ENCODE measurements at regions not wholly inside any gene's neighbourhood (a gene's known extent, or its start where the extent isn't known, plus 50 kb on each side); places are given as distances from the start of the nearest gene placed in this dataset.
"Not testable (repeated sequence)": the region's sequence is repeated elsewhere in the genome, so short reads cannot be mapped to it uniquely, and the experiment has no call there.

DNA sequence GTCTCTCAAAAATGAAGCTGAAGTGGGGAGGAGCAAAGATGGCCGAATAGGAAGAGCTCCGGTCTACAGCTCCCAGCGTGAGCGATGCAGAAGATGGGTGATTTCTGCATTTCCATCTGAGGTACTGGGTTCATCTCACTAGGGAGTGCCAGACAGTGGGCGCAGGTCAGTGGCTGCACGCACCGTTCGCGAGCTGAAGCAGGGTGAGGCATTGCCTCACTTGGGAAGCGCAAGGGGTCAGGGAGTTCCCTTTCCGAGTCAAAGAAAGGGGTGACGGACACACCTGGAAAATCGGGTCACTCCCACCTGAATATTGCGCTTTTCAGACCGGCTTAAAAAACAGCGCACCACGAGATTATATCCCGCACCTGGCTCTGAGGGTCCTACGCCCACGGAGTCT is 132.8 kb downstream of the RSL24D1 start:
- H3K27ac Mint-ChIP-seq, H3K4me3 Mint-ChIP-seq, H3K36me3 Mint-ChIP-seq, H3K4me1 Mint-ChIP-seq, ATAC-seq: not testable (repeated sequence)
- Mint-ChIP-seq H3K9me3 (peaks cover 11% of the 10 kb centered on the region), H3K27me3 (peaks cover 10% of the 10 kb centered on the region)

- no peak for ATAC-seq
- Mint-ChIP-seq H3K27me3 (peaks cover 29% of the 10 kb centered on the region), H3K36me3 (peaks cover 7% of the 10 kb centered on the region), H3K4me3 (no peak overlapping the region), H3K4me1 (no peaks in the 10 kb centered on the region), H3K9me3 (peaks cover 14% of the 10 kb centered on the region), H3K27ac (no peak overlapping the region)
Measured at GRCh38 chr15:55060836-55061235, 135.9 kb downstream of the RSL24D1 start.

DNA sequence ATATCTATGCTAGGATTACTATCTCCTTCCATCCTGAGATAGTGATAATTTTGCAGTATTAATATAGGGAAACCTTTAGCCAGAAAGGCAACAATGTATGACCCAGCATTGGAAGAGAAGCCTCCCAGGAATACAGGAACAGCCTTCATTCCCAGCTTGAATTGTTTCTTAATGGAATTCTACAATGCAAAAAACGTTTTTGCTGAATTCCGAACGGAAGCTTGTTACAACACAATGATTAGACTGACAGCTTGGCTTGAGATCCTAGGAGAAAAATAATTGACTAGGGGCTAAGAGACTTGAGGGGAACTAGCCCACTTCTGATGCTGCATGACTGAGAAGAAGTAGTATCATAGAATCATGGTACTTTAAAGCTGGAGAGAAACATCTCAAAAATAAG is 140.2 kb downstream of the RSL24D1 start:
- peaks cover 19% of the 10 kb centered on the region for H3K27me3 Mint-ChIP-seq
- H3K4me3 Mint-ChIP-seq = no peak overlapping the region
- H3K36me3 Mint-ChIP-seq = no peaks in the 10 kb centered on the region
- no peak overlapping the region for H3K27ac Mint-ChIP-seq
- ATAC-seq = no peak
- H3K9me3 Mint-ChIP-seq = peaks cover 2% of the 10 kb centered on the region
- H3K4me1 Mint-ChIP-seq = no peaks in the 10 kb centered on the region

DNA sequence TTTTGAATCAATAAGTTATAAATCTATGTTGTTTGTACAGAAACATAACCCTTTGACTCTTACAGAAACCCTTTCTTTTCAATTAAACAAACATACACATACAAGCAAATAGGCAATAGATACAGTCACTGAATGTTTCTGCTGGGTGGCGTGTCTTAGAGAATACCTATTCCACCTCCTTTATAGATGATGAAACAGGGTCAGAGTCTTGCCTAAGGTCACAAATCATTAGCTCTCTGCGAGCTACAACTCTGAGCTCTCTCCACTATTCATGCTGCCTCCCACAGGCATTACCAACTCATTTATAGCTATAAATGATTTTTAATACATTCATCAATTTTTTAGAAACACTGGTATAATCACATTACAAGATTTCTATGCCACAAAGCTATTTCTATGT is 152.6 kb downstream of the RSL24D1 start:
- H3K4me3 Mint-ChIP-seq = no peak overlapping the region
- H3K36me3 Mint-ChIP-seq = no peaks in the 10 kb centered on the region
- H3K27ac Mint-ChIP-seq = no peak overlapping the region
- no peaks in the 10 kb centered on the region for H3K9me3 Mint-ChIP-seq
- no peak for ATAC-seq
- H3K27me3 Mint-ChIP-seq = peaks cover 28% of the 10 kb centered on the region
- H3K4me1 Mint-ChIP-seq = no peaks in the 10 kb centered on the region

GRCh38 chr15:55037071-55037470 is 159.7 kb downstream of the RSL24D1 start:
- Mint-ChIP-seq H3K36me3 (no peaks in the 10 kb centered on the region), H3K9me3 (no peaks in the 10 kb centered on the region), H3K27ac (no peak overlapping the region), H3K4me3 (no peak overlapping the region), H3K27me3 (peaks cover 6% of the 10 kb centered on the region), H3K4me1 (no peaks in the 10 kb centered on the region)
- no peak for ATAC-seq

GRCh38 chr15:55035749-55036148 is 161.0 kb downstream of the RSL24D1 start:
- Mint-ChIP-seq H3K4me1 (no peaks in the 10 kb centered on the region), H3K36me3 (no peaks in the 10 kb centered on the region), H3K9me3 (no peaks in the 10 kb centered on the region), H3K27ac (no peak overlapping the region), H3K27me3 (no peaks in the 10 kb centered on the region), H3K4me3 (no peak overlapping the region)
- ATAC-seq = no peak

- Mint-ChIP-seq H3K4me1 (no peaks in the 10 kb centered on the region), H3K9me3 (no peaks in the 10 kb centered on the region), H3K36me3 (no peaks in the 10 kb centered on the region), H3K27ac (no peak overlapping the region), H3K4me3 (no peak overlapping the region), H3K27me3 (peaks cover 4% of the 10 kb centered on the region)
- no peak for ATAC-seq
Measured at GRCh38 chr15:55033574-55033973, 163.2 kb downstream of the RSL24D1 start.

DNA sequence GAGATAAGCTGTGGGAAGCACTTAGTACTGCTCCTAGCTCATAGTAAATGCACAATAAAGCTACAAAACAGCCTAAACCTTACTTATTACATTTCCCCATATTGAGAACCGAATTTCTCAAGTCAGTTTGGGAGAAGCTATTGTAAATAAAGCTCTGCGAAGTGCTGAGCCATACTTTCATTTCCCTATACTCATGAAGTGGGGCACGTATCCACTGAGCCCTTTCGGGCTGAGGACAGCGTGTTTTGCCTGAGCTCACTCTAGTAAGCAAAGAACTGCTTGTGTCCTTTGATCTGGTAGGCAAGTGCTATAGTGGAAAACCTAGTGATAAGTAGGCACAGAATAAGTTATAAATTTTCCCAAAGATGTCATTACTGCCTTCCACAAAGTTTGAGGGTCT is 165.0 kb downstream of the RSL24D1 start:
- Mint-ChIP-seq H3K27ac (no peak overlapping the region), H3K4me3 (no peak overlapping the region), H3K4me1 (no peaks in the 10 kb centered on the region), H3K27me3 (peaks cover 8% of the 10 kb centered on the region), H3K9me3 (no peaks in the 10 kb centered on the region), H3K36me3 (no peaks in the 10 kb centered on the region)
- no peak for ATAC-seq

DNA sequence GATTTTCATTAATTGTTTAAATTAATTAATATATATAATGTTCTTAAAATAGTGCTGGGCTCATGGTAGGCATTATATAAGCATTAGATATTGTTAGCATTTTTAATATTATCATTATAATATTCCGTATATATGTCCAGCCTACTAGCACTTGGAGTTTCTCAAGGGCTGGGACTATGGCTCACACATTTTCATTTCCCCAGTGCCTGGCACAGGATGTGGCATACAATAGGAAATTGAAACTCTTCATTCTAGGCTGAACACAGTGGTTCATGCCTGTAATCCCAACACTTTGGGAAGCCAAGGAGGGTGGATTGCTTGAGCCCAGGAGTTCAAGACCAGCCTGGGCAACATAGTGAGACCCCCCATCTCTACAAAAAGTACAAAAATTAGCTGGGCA is 170.4 kb downstream of the RSL24D1 start:
- no peak overlapping the region for H3K27ac Mint-ChIP-seq
- no peak overlapping the region for H3K4me3 Mint-ChIP-seq
- no peaks in the 10 kb centered on the region for H3K36me3 Mint-ChIP-seq
- ATAC-seq = no peak
- peaks cover 8% of the 10 kb centered on the region for H3K27me3 Mint-ChIP-seq
- H3K4me1 Mint-ChIP-seq = no peaks in the 10 kb centered on the region
- H3K9me3 Mint-ChIP-seq = no peaks in the 10 kb centered on the region

DNA sequence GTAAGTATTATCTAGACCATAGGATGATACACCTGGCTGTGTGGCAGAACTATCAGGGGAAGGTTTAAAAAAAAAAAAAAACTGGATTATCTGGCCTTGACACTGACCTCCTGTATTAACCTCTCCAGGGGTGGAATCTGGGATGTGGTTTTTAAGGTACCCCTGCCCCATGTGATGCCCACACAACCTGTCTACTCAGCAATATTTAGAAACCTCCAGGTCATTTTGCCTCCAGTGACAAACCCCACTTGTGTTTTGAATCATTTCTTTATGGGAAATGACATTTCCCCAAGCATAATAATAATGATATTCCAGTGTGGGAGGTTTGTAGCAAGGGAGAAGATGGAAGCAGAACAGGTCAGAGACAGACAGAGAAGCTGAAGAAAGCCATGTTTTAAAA is 179.1 kb downstream of the RSL24D1 start:
- ATAC-seq = no peak
- no peak overlapping the region for H3K27ac Mint-ChIP-seq
- H3K9me3 Mint-ChIP-seq = no peaks in the 10 kb centered on the region
- H3K4me3 Mint-ChIP-seq = no peak overlapping the region
- no peaks in the 10 kb centered on the region for H3K27me3 Mint-ChIP-seq
- H3K36me3 Mint-ChIP-seq = no peaks in the 10 kb centered on the region
- no peaks in the 10 kb centered on the region for H3K4me1 Mint-ChIP-seq

- no peak for ATAC-seq
- Mint-ChIP-seq H3K4me3 (no peak overlapping the region), H3K4me1 (no peaks in the 10 kb centered on the region), H3K9me3 (no peaks in the 10 kb centered on the region), H3K36me3 (no peaks in the 10 kb centered on the region), H3K27me3 (no peaks in the 10 kb centered on the region), H3K27ac (no peak overlapping the region)
Measured at GRCh38 chr15:55016225-55016624, 180.5 kb downstream of the RSL24D1 start.

- Mint-ChIP-seq H3K4me3 (no peak overlapping the region), H3K4me1 (no peaks in the 10 kb centered on the region), H3K27ac (no peak overlapping the region), H3K9me3 (no peaks in the 10 kb centered on the region), H3K36me3 (no peaks in the 10 kb centered on the region), H3K27me3 (no peaks in the 10 kb centered on the region)
- ATAC-seq = no peak
Measured at GRCh38 chr15:55015093-55015445, 181.7 kb downstream of the RSL24D1 start.

GRCh38 chr15:55014391-55015092 is 182.2 kb downstream of the RSL24D1 start:
- H3K27ac Mint-ChIP-seq = no peak overlapping the region
- no peak for ATAC-seq
- no peaks in the 10 kb centered on the region for H3K4me1 Mint-ChIP-seq
- no peaks in the 10 kb centered on the region for H3K27me3 Mint-ChIP-seq
- no peaks in the 10 kb centered on the region for H3K36me3 Mint-ChIP-seq
- H3K9me3 Mint-ChIP-seq = no peaks in the 10 kb centered on the region
- H3K4me3 Mint-ChIP-seq = no peak overlapping the region

GRCh38 chr15:55008421-55008820 is 188.3 kb downstream of the RSL24D1 start:
- Mint-ChIP-seq H3K27ac (no peak overlapping the region), H3K4me3 (no peak overlapping the region), H3K36me3 (no peaks in the 10 kb centered on the region), H3K27me3 (no peaks in the 10 kb centered on the region), H3K9me3 (no peaks in the 10 kb centered on the region), H3K4me1 (no peaks in the 10 kb centered on the region)
- ATAC-seq = no peak

- Mint-ChIP-seq H3K27me3 (no peaks in the 10 kb centered on the region), H3K4me1 (no peaks in the 10 kb centered on the region), H3K36me3 (no peaks in the 10 kb centered on the region), H3K9me3 (no peaks in the 10 kb centered on the region), H3K4me3 (no peak overlapping the region), H3K27ac (no peak overlapping the region)
- ATAC-seq = no peak
Measured at GRCh38 chr15:55007561-55007960, 189.2 kb downstream of the RSL24D1 start.

- no peak for ATAC-seq
- H3K4me1 Mint-ChIP-seq = no peaks in the 10 kb centered on the region
- no peaks in the 10 kb centered on the region for H3K27me3 Mint-ChIP-seq
- no peaks in the 10 kb centered on the region for H3K9me3 Mint-ChIP-seq
- H3K27ac Mint-ChIP-seq = no peak overlapping the region
- no peaks in the 10 kb centered on the region for H3K36me3 Mint-ChIP-seq
- H3K4me3 Mint-ChIP-seq = no peak overlapping the region
Measured at GRCh38 chr15:55005679-55006078, 191.1 kb downstream of the RSL24D1 start.
